Upper lobe of left lung (tissue), 4 donors: ENCODE measurements at regions not wholly inside any gene's neighbourhood (a gene's known extent, or its start where the extent isn't known, plus 50 kb on each side); places are given as distances from the start of the nearest gene placed in this dataset.

Source experiments
- CTCF ChIP-seq, 6 experiments: fragments of 450-650 bp in 4 of 6; fragments of 200-600 bp in 2 of 6; sonication (generic) in 2 of 6; IDR thresholded peaks; one replicate each; pipeline ENCODE4 v1.5.1; 2016 to 2019; ENCODE audit warnings: antibody characterized with exemption in 6 of 6
- POLR2A ChIP-seq, 4 donors: fragments of 450-650 bp; IDR thresholded peaks; one replicate each; pipeline ENCODE4 v1.5.1; 2016 to 2017; ENCODE audit warnings: antibody characterized with exemption in 4 of 4, mild to moderate bottlenecking in 2 of 4

DNA sequence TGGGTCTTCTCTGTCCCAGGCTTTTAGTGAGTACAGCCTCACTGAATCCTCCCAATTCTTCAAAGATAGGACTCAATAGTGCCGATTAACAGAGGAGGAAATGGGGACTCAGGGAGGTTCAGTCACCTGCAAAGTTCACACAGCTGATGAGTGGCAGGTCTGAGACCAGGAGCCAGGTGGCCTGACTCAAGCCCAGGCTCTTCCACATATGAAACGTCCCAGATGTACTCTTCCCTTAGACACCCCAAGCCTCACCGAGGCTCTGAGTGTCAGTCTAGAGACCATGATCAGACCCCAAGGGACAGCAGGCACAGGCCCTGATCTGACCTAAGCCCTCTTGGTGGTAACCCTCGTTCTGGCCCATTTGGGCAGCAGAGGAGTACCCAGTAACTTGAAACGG is 115.2 kb downstream of the INHBB start:
- TF ChIP-seq POLR2A (IDR thresholded peaks at IDR 0.05) (no peak), CTCF (IDR thresholded peaks at IDR 0.05) (no peak)
